GM12864 (cell line): ENCODE measurements at regions not wholly inside any gene's neighbourhood (a gene's known extent, or its start where the extent isn't known, plus 50 kb on each side); places are given as distances from the start of the nearest gene placed in this dataset.

Source experiments
- DNase-seq: peaks from one replicate; pipeline ENCODE4 v3.0.0-alpha.2; 2011; ENCODE audit warnings: low read depth
- H3K4me3 ChIP-seq: 2 replicates; pipeline ENCODE4 v1.5.1; 2011; ENCODE audit warnings: mild to moderate bottlenecking, low read depth, low read length, control low read depth
- CTCF ChIP-seq: IDR thresholded peaks from 2 replicates; pipeline ENCODE4 v1.5.1; 2011; ENCODE audit warnings: low read depth, mild to moderate bottlenecking, moderate library complexity, low read length, control low read depth, inconsistent platforms; ENCODE audit errors: missing control alignments

GRCh38 chr6:22418714-22419113 is 121.9 kb upstream of the PRL start:
- no peak for TF ChIP-seq CTCF
- DNase-seq = no peak
- no peak overlapping the region for H3K4me3 ChIP-seq

GRCh38 chr6:22421198-22421597 is 124.4 kb upstream of the PRL start:
- no peak overlapping the region for H3K4me3 ChIP-seq
- no peak for TF ChIP-seq CTCF
- DNase-seq = no peak

GRCh38 chr6:22424196-22424595 is 127.4 kb upstream of the PRL start:
- no peak for DNase-seq
- TF ChIP-seq CTCF = no peak
- no peak overlapping the region for H3K4me3 ChIP-seq

GRCh38 chr6:22432060-22432459 is 135.2 kb upstream of the PRL start:
- TF ChIP-seq CTCF = no peak
- no peak for DNase-seq
- no peak overlapping the region for H3K4me3 ChIP-seq

GRCh38 chr6:22433745-22434144 is 135.6 kb upstream of the HDGFL1 start:
- no peak for TF ChIP-seq CTCF
- H3K4me3 ChIP-seq = no peak overlapping the region

GRCh38 chr6:22435151-22435550 is 134.2 kb upstream of the HDGFL1 start:
- DNase-seq = no peak
- no peak overlapping the region for H3K4me3 ChIP-seq
- no peak for TF ChIP-seq CTCF

More at GRCh38 chr6:22433745-22434144, 135.6 kb upstream of the HDGFL1 start:
- no peak for DNase-seq

- H3K4me3 ChIP-seq = no peak overlapping the region
- TF ChIP-seq CTCF = no peak
- no peak for DNase-seq
Measured at GRCh38 chr6:22436134-22436533, 133.2 kb upstream of the HDGFL1 start.
